ENCODE measurements at regions not wholly inside any gene's neighbourhood (a gene's known extent, or its start where the extent isn't known, plus 50 kb on each side); places are given as distances from the start of the nearest gene placed in this dataset.

- no peaks in the 10 kb centered on the region for H3K27me3 ChIP-seq (ENCODE audit: insufficient read depth, low read depth, severe bottlenecking)
- H3K4me3 ChIP-seq (ENCODE audit: low read depth, low read length), result no peak overlapping the region
- no peak overlapping the region for H3K27ac ChIP-seq
- DNase-seq, result no peak
- no peaks in the 10 kb centered on the region for H3K36me3 ChIP-seq
- no peaks in the 10 kb centered on the region for H3K9me3 ChIP-seq (ENCODE audit: severe bottlenecking)
- TF ChIP-seq CTCF (IDR thresholded peaks at IDR 0.05; ENCODE audit: low read depth, low read length), result no peak
Measured at GRCh38 chr3:103406320-103406850, 971.6 kb downstream of the ZPLD1 start.

- Histone ChIP-seq H3K36me3 (no peaks in the 10 kb centered on the region), H3K9me3 (ENCODE audit: severe bottlenecking) (no peaks in the 10 kb centered on the region), H3K27ac (no peak overlapping the region), H3K4me3 (ENCODE audit: low read depth, low read length) (no peak overlapping the region), H3K27me3 (ENCODE audit: insufficient read depth, low read depth, severe bottlenecking) (no peaks in the 10 kb centered on the region)
- DNase-seq, result no peak
- TF ChIP-seq CTCF (IDR thresholded peaks at IDR 0.05; ENCODE audit: low read depth, low read length), result peak; percentile 38
Measured at GRCh38 chr3:103410231-103410630, 975.4 kb downstream of the ZPLD1 start.

- no peaks in the 10 kb centered on the region for H3K27me3 ChIP-seq (ENCODE audit: insufficient read depth, low read depth, severe bottlenecking)
- H3K27ac ChIP-seq, result no peak overlapping the region
- H3K4me3 ChIP-seq (ENCODE audit: low read depth, low read length), result no peak overlapping the region
- H3K9me3 ChIP-seq (ENCODE audit: severe bottlenecking), result no peaks in the 10 kb centered on the region
- no peak for TF ChIP-seq CTCF (IDR thresholded peaks at IDR 0.05; ENCODE audit: low read depth, low read length)
- no peaks in the 10 kb centered on the region for H3K36me3 ChIP-seq
- no peak for DNase-seq
Measured at GRCh38 chr3:103421460-103421859, 986.6 kb downstream of the ZPLD1 start.

- no peaks in the 10 kb centered on the region for H3K27me3 ChIP-seq (ENCODE audit: insufficient read depth, low read depth, severe bottlenecking)
- no peak for TF ChIP-seq CTCF (IDR thresholded peaks at IDR 0.05; ENCODE audit: low read depth, low read length)
- no peak for DNase-seq
- no peaks in the 10 kb centered on the region for H3K9me3 ChIP-seq (ENCODE audit: severe bottlenecking)
- no peak overlapping the region for H3K4me3 ChIP-seq (ENCODE audit: low read depth, low read length)
- no peaks in the 10 kb centered on the region for H3K36me3 ChIP-seq
- H3K27ac ChIP-seq, result no peak overlapping the region
Measured at GRCh38 chr3:103437883-103438282, 1003.1 kb downstream of the ZPLD1 start.

GRCh38 chr3:103440539-103441203 is 1005.9 kb downstream of the ZPLD1 start:
- H3K9me3 ChIP-seq (ENCODE audit: severe bottlenecking), result no peaks in the 10 kb centered on the region
- H3K27ac ChIP-seq, result no peak overlapping the region
- H3K27me3 ChIP-seq (ENCODE audit: insufficient read depth, low read depth, severe bottlenecking), result no peaks in the 10 kb centered on the region
- H3K4me3 ChIP-seq (ENCODE audit: low read depth, low read length), result no peak overlapping the region
- H3K36me3 ChIP-seq, result no peaks in the 10 kb centered on the region
- no peak for DNase-seq
- TF ChIP-seq CTCF (IDR thresholded peaks at IDR 0.05; ENCODE audit: low read depth, low read length), result no peak
